Spleen (tissue), 11 donors: ENCODE measurements at regions not wholly inside any gene's neighbourhood (a gene's known extent, or its start where the extent isn't known, plus 50 kb on each side); places are given as distances from the start of the nearest gene placed in this dataset.
A peak's percentile ranks its signal among the peaks of the same experiment; 100 is the strongest.
"Not testable (repeated sequence)": the region's sequence is repeated elsewhere in the genome, so short reads cannot be mapped to it uniquely, and the experiment has no call there.

Experiments
- DNase-seq: peaks from one replicate; pipeline ENCODE4 v3.0.0-alpha.2; 2020
- H3K27ac ChIP-seq, 8 donors: fragments of 200-600 bp; sonication (generic) in 7 of 8; 1 replicate in 4 of 8; 2 replicates in 4 of 8; pipeline versions ENCODE4 v1.5.0 to v1.8.0; 2016 to 2021; ENCODE audit warnings: inconsistent platforms in 4 of 8, mild to moderate bottlenecking in 4 of 8, moderate library complexity in 1 of 8
- H3K27me3 ChIP-seq, 7 donors: fragments of 200-600 bp; sonication (generic) in 6 of 7; replicated peaks in 1 of 7; 1 replicate in 4 of 7; 2 replicates in 3 of 7; pipeline versions ENCODE4 v1.5.0 to v1.8.0; 2016 to 2021; ENCODE audit warnings: inconsistent platforms in 3 of 7, mild to moderate bottlenecking in 1 of 7
- H3K36me3 ChIP-seq, 6 donors: fragments of 200-600 bp; sonication (generic) in 5 of 6; 1 replicate in 4 of 6; 2 replicates in 2 of 6; pipeline versions ENCODE4 v1.5.0 to v1.8.0; 2016 to 2021; ENCODE audit warnings: inconsistent platforms in 2 of 6
- H3K4me1 ChIP-seq, 6 donors: fragments of 200-600 bp; sonication (generic) in 5 of 6; 1 replicate in 3 of 6; 2 replicates in 3 of 6; pipeline versions ENCODE4 v1.5.0 to v1.8.0; 2016 to 2021; ENCODE audit warnings: inconsistent platforms in 3 of 6
- H3K4me3 ChIP-seq, 8 donors: fragments of 200-600 bp; sonication (generic) in 7 of 8; 1 replicate in 4 of 8; 2 replicates in 4 of 8; pipeline versions ENCODE4 v1.5.0 to v1.8.0; 2016 to 2021; ENCODE audit warnings: inconsistent platforms in 4 of 8, mild to moderate bottlenecking in 4 of 8, moderate library complexity in 2 of 8
- H3K9me3 ChIP-seq, 8 donors: fragments of 200-600 bp; sonication (generic) in 7 of 8; 1 replicate in 4 of 8; 2 replicates in 4 of 8; pipeline versions ENCODE4 v1.5.0 to v1.8.0; 2016 to 2021; ENCODE audit warnings: inconsistent platforms in 4 of 8
- POLR2A ChIP-seq, 3 donors: fragments of 450-650 bp; IDR thresholded peaks; one replicate each; pipeline ENCODE4 v1.5.1; 2017; ENCODE audit warnings: antibody characterized with exemption in 3 of 3, mild to moderate bottlenecking in 1 of 3
- POLR2AphosphoS5 ChIP-seq, 3 donors: sonication (generic); formaldehyde crosslinking; IDR thresholded peaks; one replicate each; pipeline ENCODE4 v1.5.1; 2017; ENCODE audit warnings: antibody characterized with exemption in 3 of 3
- WGBS, 5 donors: extraction: QIAGEN DNeasy Blood & Tissue Kit in 3 of 5; methylation state at CpG; one replicate each; pipeline versions ENCODE4 v1.1.5 to v1.1.7; 2013 to 2018; 5-methylcytosine and 5-hydroxymethylcytosine counted together
- intact Hi-C: fragments of 100-400 bp; cut with DNase I; formaldehyde crosslinking; loops from one replicate; pipeline ENCODE4 v1.15.0; 2023; ENCODE audit warnings: low total_unique reads
- TF ChIP-seq, protein P1 (sequence below), 11 experiments: fragments of 200-600 bp in 7 of 11; fragments of 450-650 bp in 4 of 11; sonication (generic) in 4 of 11; IDR thresholded peaks in 8 of 11; conservative IDR thresholded peaks in 3 of 11; 1 replicate in 7 of 11; 2 replicates in 4 of 11; pipeline versions ENCODE4 v1.4.0 to v1.8.0; 2016 to 2021; ENCODE audit warnings: antibody characterized with exemption in 11 of 11, inconsistent platforms in 4 of 11, mild to moderate bottlenecking in 1 of 11
- donor health status: healthy with polysubstance abuse.
- donor health status: DM: no; HTN: no; CAD: no; lungs with moderate emphysema.
- donor health status: DM: no; HTN: no; CAD: no.
- donor health status: Bipolar disorder and iron deficiency.
- donor health status: healthy.
- donor health status: DM: no; HTN: no; CAD: no.
- donor health status: DM: yes; HTN: yes; CAD: no.

- WGBS, 5 donors, result 85 to 95% (median 93%) methylated on average over 6 of the region's 6 CpGs
- H3K36me3 ChIP-seq, result peaks cover 0 to 4% (median 0%) of the 10 kb centered on the region in 6 donors
- no peak overlapping the region for H3K27ac ChIP-seq
- H3K4me3 ChIP-seq, result no peak overlapping the region
- TF ChIP-seq POLR2A (IDR thresholded peaks at IDR 0.05) (no peak), POLR2AphosphoS5 (IDR thresholded peaks at IDR 0.05) (no peak)
- TF ChIP-seq, protein P1, sequence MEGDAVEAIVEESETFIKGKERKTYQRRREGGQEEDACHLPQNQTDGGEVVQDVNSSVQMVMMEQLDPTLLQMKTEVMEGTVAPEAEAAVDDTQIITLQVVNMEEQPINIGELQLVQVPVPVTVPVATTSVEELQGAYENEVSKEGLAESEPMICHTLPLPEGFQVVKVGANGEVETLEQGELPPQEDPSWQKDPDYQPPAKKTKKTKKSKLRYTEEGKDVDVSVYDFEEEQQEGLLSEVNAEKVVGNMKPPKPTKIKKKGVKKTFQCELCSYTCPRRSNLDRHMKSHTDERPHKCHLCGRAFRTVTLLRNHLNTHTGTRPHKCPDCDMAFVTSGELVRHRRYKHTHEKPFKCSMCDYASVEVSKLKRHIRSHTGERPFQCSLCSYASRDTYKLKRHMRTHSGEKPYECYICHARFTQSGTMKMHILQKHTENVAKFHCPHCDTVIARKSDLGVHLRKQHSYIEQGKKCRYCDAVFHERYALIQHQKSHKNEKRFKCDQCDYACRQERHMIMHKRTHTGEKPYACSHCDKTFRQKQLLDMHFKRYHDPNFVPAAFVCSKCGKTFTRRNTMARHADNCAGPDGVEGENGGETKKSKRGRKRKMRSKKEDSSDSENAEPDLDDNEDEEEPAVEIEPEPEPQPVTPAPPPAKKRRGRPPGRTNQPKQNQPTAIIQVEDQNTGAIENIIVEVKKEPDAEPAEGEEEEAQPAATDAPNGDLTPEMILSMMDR (IDR thresholded peaks at IDR 0.05 in 8 of 11, conservative IDR thresholded peaks at IDR 0.05 in 3 of 11), result no peak
- intact Hi-C loops, result no loop called here
- no peaks in the 10 kb centered on the region for H3K27me3 ChIP-seq
- H3K4me1 ChIP-seq, result no peaks in the 10 kb centered on the region
- DNase-seq, result peak; percentile 47
- peaks cover 0 to 14% (median 6%) of the 10 kb centered on the region in 8 donors for H3K9me3 ChIP-seq
These were observed 201.7 kb downstream of the NPIPB11 start for GRCh38 chr16:29204806-29205135.

DNA sequence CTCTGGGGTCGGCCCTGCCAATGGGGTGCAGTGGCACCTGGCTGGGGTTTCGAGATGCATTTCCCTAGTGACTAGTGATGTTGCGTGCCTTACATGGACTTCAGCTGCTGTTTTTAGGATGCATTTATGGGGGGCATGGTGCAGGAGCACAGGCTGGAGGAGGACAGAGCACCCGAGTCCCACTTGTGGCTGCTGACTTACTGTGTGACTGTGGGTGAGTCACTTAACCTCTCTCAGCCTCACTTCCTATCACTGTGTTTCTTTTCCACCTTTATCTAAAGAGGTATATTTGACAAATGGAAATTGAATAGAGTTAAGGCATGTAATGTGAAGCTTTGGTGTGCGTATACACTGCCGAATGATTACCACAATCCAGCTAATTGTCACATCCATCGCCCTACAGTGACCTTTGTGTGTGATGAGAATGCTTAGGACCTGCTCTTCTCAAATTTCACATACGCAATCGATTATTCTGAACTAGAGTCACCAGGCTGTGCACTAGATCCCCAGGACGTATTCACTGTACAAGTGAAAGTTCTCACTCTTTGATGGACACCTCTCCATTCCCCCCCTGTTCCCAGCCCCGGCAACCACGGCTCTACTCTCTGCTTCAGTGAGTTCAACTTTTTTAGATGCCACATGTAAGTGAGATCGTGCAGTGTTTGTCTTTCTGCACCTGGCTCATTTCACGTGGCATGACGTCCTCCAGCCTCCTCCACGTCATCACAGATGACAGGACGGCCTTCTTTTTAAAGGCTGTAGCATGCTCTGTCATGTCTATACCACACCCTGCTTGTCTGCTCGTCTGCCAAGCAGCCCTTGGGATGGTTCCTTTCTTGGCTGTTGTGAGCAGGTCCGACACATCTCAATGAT, 202.3 kb downstream of the NPIPB11 start:
- intact Hi-C loops, H3K27me3 ChIP-seq, H3K4me1 ChIP-seq, H3K36me3 ChIP-seq, H3K27ac ChIP-seq, H3K4me3 ChIP-seq: not testable (repeated sequence)
- WGBS, 5 donors, result 89 to 96% (median 94%) methylated on average over 17 to 19 of the region's 19 CpGs
- H3K9me3 ChIP-seq, result peaks cover 0 to 12% (median 6%) of the 10 kb centered on the region in 8 donors
- peak; percentile 13 for DNase-seq

- H3K9me3 ChIP-seq, result peaks cover 0 to 11% (median 6%) of the 10 kb centered on the region in 8 donors
- intact Hi-C loops, H3K36me3 ChIP-seq, H3K27ac ChIP-seq, H3K4me3 ChIP-seq, H3K4me1 ChIP-seq, H3K27me3 ChIP-seq: not testable (repeated sequence)
- DNase-seq, result peak; percentile 36
- 90 to 97% (median 93%) methylated on average over 27 to 30 of the region's 30 CpGs for WGBS, 5 donors
These were observed 203.2 kb downstream of the NPIPB11 start for GRCh38 chr16:29203046-29203932.

- H3K4me1 ChIP-seq, H3K4me3 ChIP-seq, H3K27me3 ChIP-seq, H3K27ac ChIP-seq, intact Hi-C loops, H3K36me3 ChIP-seq: not testable (repeated sequence)
- 82 to 92% (median 89%) methylated on average over 10 of the region's 10 CpGs for WGBS, 5 donors
- H3K9me3 ChIP-seq, result peaks cover 0 to 11% (median 6%) of the 10 kb centered on the region in 8 donors
- DNase-seq, result peak; percentile 6
These were observed 203.9 kb downstream of the NPIPB11 start for GRCh38 chr16:29202642-29203041.

DNA sequence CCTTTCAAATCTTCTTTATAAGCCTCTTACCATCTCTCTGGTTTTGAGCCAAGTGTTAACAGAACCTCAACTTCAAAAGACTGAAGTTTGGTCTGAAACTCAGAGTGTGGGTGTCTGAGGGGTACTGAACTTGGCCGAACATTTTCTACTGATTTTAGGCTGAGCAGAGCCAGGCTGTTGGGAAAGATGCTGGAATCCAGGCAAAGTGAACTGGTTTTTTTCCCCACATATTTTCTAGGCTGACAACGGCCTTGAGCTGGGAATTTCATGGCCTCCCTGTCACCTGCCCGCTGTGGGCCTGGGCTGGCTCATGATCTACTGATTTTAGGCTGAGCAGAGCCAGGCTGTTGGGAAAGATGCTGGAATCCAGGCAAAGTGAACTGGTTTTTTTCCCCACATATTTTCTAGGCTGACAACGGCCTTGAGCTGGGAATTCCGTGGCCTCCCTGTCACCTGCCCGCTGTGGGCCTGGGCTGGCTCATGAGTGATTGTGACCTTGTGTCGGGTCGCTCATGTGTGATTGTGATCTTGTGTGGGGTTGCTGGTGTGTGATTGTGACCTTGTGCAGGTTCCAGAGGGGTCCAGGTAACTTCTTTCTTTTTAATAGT, 204.4 kb downstream of the NPIPB11 start:
- H3K4me1 ChIP-seq, intact Hi-C loops, H3K27ac ChIP-seq, H3K4me3 ChIP-seq, H3K27me3 ChIP-seq, H3K36me3 ChIP-seq: not testable (repeated sequence)
- 65 to 84% (median 73%) methylated on average over 7 to 8 of the region's 8 CpGs for WGBS, 5 donors
- DNase-seq, result peak; percentile 18
- peaks cover 0 to 11% (median 6%) of the 10 kb centered on the region in 8 donors for H3K9me3 ChIP-seq

GRCh38 chr16:29201296-29202024, 205.1 kb downstream of the NPIPB11 start:
- H3K4me1 ChIP-seq, H3K36me3 ChIP-seq, H3K27ac ChIP-seq, H3K27me3 ChIP-seq, H3K9me3 ChIP-seq, intact Hi-C loops, H3K4me3 ChIP-seq: not testable (repeated sequence)
- 84 to 91% (median 84%) methylated on average over 18 to 25 of the region's 25 CpGs for WGBS, 5 donors
- peak; percentile 23 for DNase-seq

DNA sequence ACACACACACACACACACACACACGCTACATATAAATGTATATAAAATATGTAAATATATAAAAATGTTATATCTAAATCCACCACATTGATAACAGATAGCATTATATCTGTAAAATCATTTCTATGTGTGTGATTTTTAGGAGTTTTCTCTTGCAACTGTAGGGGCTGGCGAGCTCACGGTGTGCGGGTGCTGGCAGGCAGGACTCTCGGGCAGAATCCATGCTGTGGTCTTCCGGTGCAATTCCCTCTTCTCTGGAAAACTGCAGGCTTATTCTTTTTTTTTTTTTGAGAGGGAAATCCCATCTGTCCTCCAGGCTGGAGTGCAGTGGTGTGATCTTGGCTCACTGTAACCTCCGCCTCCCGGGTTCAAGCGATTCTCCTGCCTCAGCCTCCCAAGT, 205.8 kb downstream of the NPIPB11 start:
- WGBS, 5 donors, result 87 to 94% (median 88%) methylated on average over 9 of the region's 9 CpGs
- H3K36me3 ChIP-seq, H3K9me3 ChIP-seq, H3K4me3 ChIP-seq, H3K27me3 ChIP-seq, H3K27ac ChIP-seq, intact Hi-C loops, H3K4me1 ChIP-seq: not testable (repeated sequence)
- DNase-seq, result peak; percentile 12

DNA sequence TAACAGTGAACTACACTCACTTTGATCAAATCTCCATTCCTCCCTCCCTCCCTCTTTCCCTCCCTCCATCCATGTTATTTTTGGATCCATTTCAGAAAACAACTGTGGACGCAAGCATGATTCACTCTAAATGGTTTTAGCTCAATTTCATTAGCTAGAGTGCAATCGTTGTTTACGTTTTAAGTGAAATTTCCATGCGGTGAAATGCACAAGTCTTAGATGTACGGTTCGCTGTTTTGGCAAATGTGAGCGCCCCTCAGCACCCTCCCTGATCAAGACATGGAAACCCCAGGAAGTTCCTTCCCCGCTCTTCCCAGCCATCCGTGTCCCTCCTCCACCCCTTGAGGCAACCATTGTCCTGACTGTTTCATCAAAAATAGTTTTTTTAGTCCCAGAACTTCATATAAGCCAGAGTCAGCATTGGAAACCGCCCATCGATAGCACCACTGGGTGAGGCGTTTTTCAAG, 206.3 kb downstream of the NPIPB11 start:
- 75 to 93% (median 87%) methylated on average over 10 to 12 of the region's 12 CpGs for WGBS, 5 donors
- H3K36me3 ChIP-seq, H3K4me3 ChIP-seq, intact Hi-C loops, H3K27ac ChIP-seq, H3K27me3 ChIP-seq, H3K9me3 ChIP-seq, H3K4me1 ChIP-seq: not testable (repeated sequence)
- DNase-seq, result peak; percentile 30

DNA sequence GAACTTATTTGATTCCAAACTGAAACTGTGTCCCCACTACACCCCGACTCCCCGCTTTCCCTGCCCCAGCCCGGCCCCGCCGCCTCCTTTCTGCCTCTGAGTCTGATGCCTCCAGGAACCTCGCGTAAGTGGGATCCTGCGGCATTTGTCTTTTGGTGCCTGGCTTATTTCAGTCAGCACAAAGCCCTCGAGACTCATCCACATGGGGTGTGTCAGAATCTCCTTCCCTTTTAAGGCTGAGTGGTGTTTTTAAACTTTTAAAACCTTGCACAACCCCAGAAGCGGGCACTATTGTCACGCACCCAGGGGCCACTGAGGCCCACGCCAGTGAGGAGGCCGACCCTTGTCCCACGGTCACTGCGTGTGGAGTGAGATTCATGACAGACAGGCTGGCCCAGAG, 206.9 kb downstream of the NPIPB11 start:
- H3K36me3 ChIP-seq, H3K27me3 ChIP-seq, H3K4me1 ChIP-seq, H3K4me3 ChIP-seq, H3K9me3 ChIP-seq, intact Hi-C loops: not testable (repeated sequence)
- DNase-seq, result peak; percentile 17
- peak overlapping the region in 3 of 8 donors; percentile 5 to 30 (median 14) for H3K27ac ChIP-seq
- 73 to 90% (median 86%) methylated on average over 15 of the region's 15 CpGs for WGBS, 5 donors
